B cell (primary cell): ENCODE measurements at regions not wholly inside any gene's neighbourhood (a gene's known extent, or its start where the extent isn't known, plus 50 kb on each side); places are given as distances from the start of the nearest gene placed in this dataset.

Source experiments
- ATAC-seq: fragments of 200-7000 bp; cut with Tn5 transposase; one replicate; pipeline ENCODE4 v1.10.0; 2021; ENCODE audit warnings: low read depth, mild to moderate bottlenecking, moderate number of reproducible peaks, moderate library complexity
- CTCF ChIA-PET: fragments of 350-600 bp; sonication (Branson Sonifier 250); formaldehyde crosslinking; loops from one replicate; lab custom pipeline; 2021; ENCODE audit warnings: antibody characterized with exemption, inconsistent platforms; lab: Charles Lee
- POLR2A ChIA-PET: fragments of 350-600 bp; sonication (Branson Sonifier 250); formaldehyde crosslinking; loops from one replicate; lab custom pipeline; 2021; ENCODE audit warnings: antibody characterized with exemption; lab: Charles Lee
- DNase-seq: peaks from one replicate; pipeline ENCODE4 v3.0.0; 2013
- H2AFZ ChIP-seq: 2 replicates; pipeline ENCODE4 v1.6.1; 2012; ENCODE audit warnings: mild to moderate bottlenecking, low read depth, low read length; ENCODE audit not compliant: insufficient read depth, poor library complexity, severe bottlenecking
- H3K27ac ChIP-seq, 2 donors: 1 replicate in 1 of 2; 2 replicates in 1 of 2; pipeline ENCODE4 v1.5.1; 2012 to 2013; ENCODE audit warnings: low read length in 2 of 2, mild to moderate bottlenecking in 2 of 2, moderate library complexity in 1 of 2
- H3K27me3 ChIP-seq, 4 experiments: fragments of 200-600 bp in 1 of 4; sonication (generic) in 1 of 4; replicated peaks in 1 of 4; 1 replicate in 2 of 4; 2 replicates in 2 of 4; pipeline versions ENCODE4 v1.6.1 to v1.7.0; 2013 to 2016; ENCODE audit warnings: low read length in 3 of 4, mild to moderate bottlenecking in 2 of 4, mixed read lengths in 1 of 4, moderate library complexity in 1 of 4; ENCODE audit not compliant: insufficient read depth in 4 of 4, control insufficient read depth in 3 of 4; ENCODE audit errors: control extremely low read depth in 1 of 4
- H3K36me3 ChIP-seq, 2 experiments: replicated peaks in 1 of 2; 1 replicate in 1 of 2; 2 replicates in 1 of 2; pipeline versions ENCODE4 v1.6.1 to v1.7.1; 2013; ENCODE audit warnings: low read length in 1 of 2; ENCODE audit not compliant: insufficient read depth in 2 of 2, control insufficient read depth in 1 of 2; ENCODE audit errors: control extremely low read depth in 1 of 2, extremely low read depth in 1 of 2
- H3K4me1 ChIP-seq, 2 donors: fragments of 200-600 bp in 1 of 2; sonication (generic) in 1 of 2; 1 replicate in 1 of 2; 2 replicates in 1 of 2; pipeline versions ENCODE4 v1.5.1 to v1.6.1; 2013 to 2017; ENCODE audit warnings: low read length in 2 of 2; ENCODE audit not compliant: control insufficient read depth in 2 of 2, insufficient read depth in 2 of 2
- H3K4me2 ChIP-seq: replicated peaks from 2 replicates; pipeline ENCODE3; 2012; ENCODE audit warnings: mild to moderate bottlenecking, low read depth, low read length; ENCODE audit not compliant: poor library complexity, severe bottlenecking
- H3K4me3 ChIP-seq, 5 experiments: fragments of 200-600 bp in 1 of 5; sonication (generic) in 1 of 5; 1 replicate in 3 of 5; 2 replicates in 2 of 5; pipeline versions ENCODE4 v1.5.1 to v1.7.0; 2011 to 2016; ENCODE audit warnings: low read length in 4 of 5, mild to moderate bottlenecking in 4 of 5, low read depth in 2 of 5, control low read depth in 1 of 5, moderate library complexity in 1 of 5; ENCODE audit not compliant: insufficient read depth in 1 of 5; ENCODE audit errors: control extremely low read depth in 1 of 5, extremely low read depth in 1 of 5
- H3K79me2 ChIP-seq: fragments of 200-600 bp; sonication (generic); one replicate; pipeline ENCODE4 v1.6.0; 2016; ENCODE audit warnings: low read length; ENCODE audit not compliant: control insufficient read depth, insufficient read depth
- H3K9ac ChIP-seq: fragments of 200-600 bp; sonication (generic); 2 replicates; pipeline ENCODE4 v1.6.1; 2017; ENCODE audit warnings: mild to moderate bottlenecking, low read length, moderate library complexity
- H3K9me3 ChIP-seq, 3 donors: one replicate each; pipeline versions ENCODE4 v1.6.1 to v1.7.1; 2013; ENCODE audit warnings: low read length in 2 of 3; ENCODE audit not compliant: control insufficient read depth in 2 of 3, insufficient read depth in 1 of 3; ENCODE audit errors: control extremely low read depth in 1 of 3
- H4K20me1 ChIP-seq: 2 replicates; pipeline ENCODE4 v1.6.0; 2012; ENCODE audit warnings: mild to moderate bottlenecking, low read length; ENCODE audit not compliant: insufficient read depth, control insufficient read depth, poor library complexity, severe bottlenecking
- H3K27ac Mint-ChIP-seq: one replicate; pipeline ENCODE4 v1.8.0; 2021; ENCODE audit warnings: mixed read lengths
- H3K27me3 Mint-ChIP-seq: one replicate; pipeline ENCODE4 v1.8.0; 2021; ENCODE audit warnings: mixed read lengths
- H3K4me1 Mint-ChIP-seq: one replicate; pipeline ENCODE4 v1.8.0; 2021; ENCODE audit warnings: mixed read lengths
- H3K4me3 Mint-ChIP-seq: one replicate; pipeline ENCODE4 v1.8.0; 2021; ENCODE audit warnings: mixed read lengths
- H3K9me3 Mint-ChIP-seq: one replicate; pipeline ENCODE4 v1.8.0; 2022; ENCODE audit warnings: mixed read lengths; ENCODE audit not compliant: insufficient read depth
- EZH2 ChIP-seq: IDR thresholded peaks from 2 replicates; pipeline ENCODE4 v1.6.1; 2012; ENCODE audit warnings: borderline replicate concordance, low read depth, mild to moderate bottlenecking, moderate library complexity, low read length; ENCODE audit not compliant: insufficient read depth, poor library complexity, severe bottlenecking
- WGBS: methylation state at CpG from one replicate; pipeline ENCODE4 v1.1.5; 2013; ENCODE audit warnings: missing lambda C conversion rate; ENCODE audit not compliant: insufficient coverage; 5-methylcytosine and 5-hydroxymethylcytosine counted together
- intact Hi-C: fragments of 100-400 bp; cut with micrococcal nuclease; formaldehyde crosslinking; loops from one replicate; pipeline ENCODE4 v1.10.0; 2022
- TF ChIP-seq, protein P1 (sequence below): fragments of 200-600 bp; IDR thresholded peaks from one replicate; pipeline ENCODE4 v1.8.0; 2022; ENCODE audit warnings: antibody characterized with exemption, mild to moderate bottlenecking

DNA sequence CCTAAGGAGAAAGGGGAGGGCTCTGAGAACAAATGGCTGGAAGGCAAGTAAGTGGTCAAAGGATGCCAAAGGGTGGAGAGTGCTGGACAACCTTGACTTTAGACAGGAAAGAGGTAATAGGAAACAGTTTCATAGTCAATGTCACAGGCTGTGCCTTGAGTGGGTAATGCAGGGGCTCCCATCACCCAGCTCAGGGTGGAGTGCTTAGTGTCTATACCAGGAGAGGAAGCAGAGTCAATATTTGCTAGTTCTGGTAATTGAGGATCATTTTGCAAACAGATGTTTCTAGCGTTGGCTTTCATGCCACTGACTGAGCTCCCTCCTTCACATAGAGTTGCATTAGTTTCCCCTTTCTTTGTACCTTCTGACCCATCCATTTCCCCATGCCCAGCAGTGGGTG is 64.6 kb upstream of the KL start:
- H3K4me1 Mint-ChIP-seq: no peaks in the 10 kb centered on the region
- no peak overlapping the region for H3K27ac ChIP-seq
- ATAC-seq (no peak), DNase-seq (no peak)
- intact Hi-C loops: no loop called here
- H3K36me3 ChIP-seq: no peaks in the 10 kb centered on the region
- H3K4me1 ChIP-seq: no peaks in the 10 kb centered on the region
- no peak overlapping the region for H3K4me2 ChIP-seq
- H3K9ac ChIP-seq: no peak overlapping the region
- peaks cover 15% of the 10 kb centered on the region for H3K27me3 Mint-ChIP-seq
- H3K9me3 ChIP-seq: no peaks in the 10 kb centered on the region
- no peaks in the 10 kb centered on the region for H3K27me3 ChIP-seq
- TF ChIP-seq EZH2: no peak
- TF ChIP-seq, protein P1, sequence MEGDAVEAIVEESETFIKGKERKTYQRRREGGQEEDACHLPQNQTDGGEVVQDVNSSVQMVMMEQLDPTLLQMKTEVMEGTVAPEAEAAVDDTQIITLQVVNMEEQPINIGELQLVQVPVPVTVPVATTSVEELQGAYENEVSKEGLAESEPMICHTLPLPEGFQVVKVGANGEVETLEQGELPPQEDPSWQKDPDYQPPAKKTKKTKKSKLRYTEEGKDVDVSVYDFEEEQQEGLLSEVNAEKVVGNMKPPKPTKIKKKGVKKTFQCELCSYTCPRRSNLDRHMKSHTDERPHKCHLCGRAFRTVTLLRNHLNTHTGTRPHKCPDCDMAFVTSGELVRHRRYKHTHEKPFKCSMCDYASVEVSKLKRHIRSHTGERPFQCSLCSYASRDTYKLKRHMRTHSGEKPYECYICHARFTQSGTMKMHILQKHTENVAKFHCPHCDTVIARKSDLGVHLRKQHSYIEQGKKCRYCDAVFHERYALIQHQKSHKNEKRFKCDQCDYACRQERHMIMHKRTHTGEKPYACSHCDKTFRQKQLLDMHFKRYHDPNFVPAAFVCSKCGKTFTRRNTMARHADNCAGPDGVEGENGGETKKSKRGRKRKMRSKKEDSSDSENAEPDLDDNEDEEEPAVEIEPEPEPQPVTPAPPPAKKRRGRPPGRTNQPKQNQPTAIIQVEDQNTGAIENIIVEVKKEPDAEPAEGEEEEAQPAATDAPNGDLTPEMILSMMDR: no peak
- H3K4me3 Mint-ChIP-seq: no peak overlapping the region
- POLR2A ChIA-PET: no interaction called here
- H3K4me3 ChIP-seq: no peak overlapping the region
- H3K9me3 Mint-ChIP-seq: no peaks in the 10 kb centered on the region
- H3K27ac Mint-ChIP-seq: no peak overlapping the region
- H2AFZ ChIP-seq: no peak overlapping the region
- H4K20me1 ChIP-seq: no peaks in the 10 kb centered on the region
- WGBS: 88% methylated on average over 1 of the region's 1 CpG
- H3K79me2 ChIP-seq: no peaks in the 10 kb centered on the region
- CTCF ChIA-PET: no interaction called here

DNA sequence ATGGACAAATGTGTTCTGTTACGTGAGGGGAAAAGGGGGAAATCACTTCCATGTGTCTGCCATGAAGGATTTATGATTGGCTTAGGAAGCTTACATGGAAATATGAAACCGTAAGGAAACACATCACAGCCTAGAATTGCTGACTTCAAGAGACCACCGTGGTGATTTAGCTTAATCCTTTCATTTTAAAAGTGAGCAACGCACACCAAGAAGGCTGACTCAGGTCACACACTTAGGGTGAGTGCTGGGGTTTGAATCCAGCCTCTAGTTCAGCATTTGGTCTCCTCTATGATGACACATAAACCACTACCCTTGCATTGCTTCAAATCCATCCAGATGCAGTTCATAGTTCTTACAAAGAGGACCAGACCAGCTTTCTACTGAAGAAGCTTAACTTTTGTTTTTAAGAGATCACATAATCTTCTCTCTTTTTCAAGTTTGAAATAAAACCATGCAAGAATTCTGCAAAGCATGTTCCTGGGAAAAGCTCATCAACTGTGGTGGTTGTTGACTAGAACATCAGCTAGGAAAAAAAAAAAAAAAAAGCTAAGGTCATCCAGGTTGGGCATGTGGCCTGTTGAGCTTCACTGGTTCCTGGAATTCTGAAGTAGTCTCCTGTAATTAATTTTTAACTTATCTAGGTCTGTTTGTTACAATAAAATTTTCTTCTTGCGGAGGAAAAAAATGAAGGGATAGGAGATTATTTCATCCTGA is 60.2 kb upstream of the KL start:
- Histone ChIP-seq H3K36me3 (no peaks in the 10 kb centered on the region), H3K79me2 (no peaks in the 10 kb centered on the region), H3K9ac (no peak overlapping the region), H2AFZ (no peak overlapping the region), H3K4me1 (no peaks in the 10 kb centered on the region), H3K27me3 (peaks cover 0 to 4% (median 0%) of the 10 kb centered on the region in 4 experiments), H3K4me3 (no peak overlapping the region), H3K4me2 (no peak overlapping the region), H3K9me3 (peaks cover 0 to 4% (median 0%) of the 10 kb centered on the region in 3 donors), H4K20me1 (no peaks in the 10 kb centered on the region), H3K27ac (no peak overlapping the region)
- peaks cover 20% of the 10 kb centered on the region for H3K27me3 Mint-ChIP-seq
- ATAC-seq (no peak), DNase-seq (no peak)
- H3K4me3 Mint-ChIP-seq: no peak overlapping the region
- H3K27ac Mint-ChIP-seq: no peak overlapping the region
- TF ChIP-seq, protein P1: no peak
- TF ChIP-seq EZH2: no peak
- WGBS: 100% methylated on average over 1 of the region's 5 CpGs
- ChIA-PET POLR2A (no interaction called here), CTCF (no interaction called here)
- no peaks in the 10 kb centered on the region for H3K9me3 Mint-ChIP-seq
- intact Hi-C loops: no loop called here
- H3K4me1 Mint-ChIP-seq: no peaks in the 10 kb centered on the region
